GM10266 (cell line): ENCODE measurements at regions not wholly inside any gene's neighbourhood (a gene's known extent, or its start where the extent isn't known, plus 50 kb on each side); places are given as distances from the start of the nearest gene placed in this dataset.

Experiments used
- DNase-seq: peaks from one replicate; pipeline ENCODE4 v3.0.0; 2012; ENCODE audit errors: extremely low spot score
- TF ChIP-seq, protein P1 (sequence below): IDR thresholded peaks from 2 replicates; pipeline ENCODE4 v1.5.1; 2012; ENCODE audit warnings: mild to moderate bottlenecking, low read depth; ENCODE audit not compliant: control insufficient read depth, insufficient read depth; ENCODE audit errors: missing control alignments

DNA sequence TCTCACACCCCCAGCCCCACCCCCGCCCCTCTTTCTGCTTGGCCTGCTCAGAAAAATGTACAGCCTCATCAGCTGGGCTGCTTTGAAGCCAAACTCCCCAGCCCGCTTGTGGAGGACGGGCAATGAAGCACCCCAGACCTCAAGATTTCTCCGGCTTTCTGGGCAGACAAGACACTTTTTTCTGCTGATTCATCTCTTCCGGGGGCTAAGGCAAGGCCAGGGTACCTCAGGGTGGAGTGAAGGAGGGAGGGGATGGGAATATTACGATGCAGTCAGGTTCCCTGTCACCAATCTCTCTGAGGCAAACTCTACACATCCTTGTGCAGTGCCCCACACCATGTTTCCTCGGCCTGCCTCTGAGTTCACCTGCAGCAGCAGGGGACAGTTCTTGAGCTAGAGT lies 66.9 kb upstream of the ATP6AP2 start:
- no peak for DNase-seq
- TF ChIP-seq, protein P1, sequence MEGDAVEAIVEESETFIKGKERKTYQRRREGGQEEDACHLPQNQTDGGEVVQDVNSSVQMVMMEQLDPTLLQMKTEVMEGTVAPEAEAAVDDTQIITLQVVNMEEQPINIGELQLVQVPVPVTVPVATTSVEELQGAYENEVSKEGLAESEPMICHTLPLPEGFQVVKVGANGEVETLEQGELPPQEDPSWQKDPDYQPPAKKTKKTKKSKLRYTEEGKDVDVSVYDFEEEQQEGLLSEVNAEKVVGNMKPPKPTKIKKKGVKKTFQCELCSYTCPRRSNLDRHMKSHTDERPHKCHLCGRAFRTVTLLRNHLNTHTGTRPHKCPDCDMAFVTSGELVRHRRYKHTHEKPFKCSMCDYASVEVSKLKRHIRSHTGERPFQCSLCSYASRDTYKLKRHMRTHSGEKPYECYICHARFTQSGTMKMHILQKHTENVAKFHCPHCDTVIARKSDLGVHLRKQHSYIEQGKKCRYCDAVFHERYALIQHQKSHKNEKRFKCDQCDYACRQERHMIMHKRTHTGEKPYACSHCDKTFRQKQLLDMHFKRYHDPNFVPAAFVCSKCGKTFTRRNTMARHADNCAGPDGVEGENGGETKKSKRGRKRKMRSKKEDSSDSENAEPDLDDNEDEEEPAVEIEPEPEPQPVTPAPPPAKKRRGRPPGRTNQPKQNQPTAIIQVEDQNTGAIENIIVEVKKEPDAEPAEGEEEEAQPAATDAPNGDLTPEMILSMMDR = no peak

DNA sequence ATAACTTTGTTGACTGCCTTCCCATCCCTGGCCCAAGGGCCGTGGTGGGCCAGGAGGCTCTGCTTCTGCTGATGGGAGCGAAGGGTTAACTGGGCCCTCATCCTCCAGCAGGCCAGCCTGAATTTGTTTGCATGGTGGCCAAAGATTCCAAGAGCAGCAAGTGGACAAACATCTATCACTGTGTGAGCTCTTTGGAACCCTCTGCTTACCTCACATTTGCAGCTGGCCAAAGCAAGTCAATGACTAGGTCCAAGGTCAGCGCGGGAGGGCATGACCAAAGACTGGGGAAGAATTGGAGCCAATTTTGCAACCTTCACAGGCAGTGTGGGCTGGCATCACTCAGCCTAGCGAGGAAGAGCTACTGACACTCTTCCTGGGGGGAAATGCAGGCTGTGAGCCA lies 67.8 kb upstream of the ATP6AP2 start:
- no peak for DNase-seq
- TF ChIP-seq, protein P1 = no peak

DNA sequence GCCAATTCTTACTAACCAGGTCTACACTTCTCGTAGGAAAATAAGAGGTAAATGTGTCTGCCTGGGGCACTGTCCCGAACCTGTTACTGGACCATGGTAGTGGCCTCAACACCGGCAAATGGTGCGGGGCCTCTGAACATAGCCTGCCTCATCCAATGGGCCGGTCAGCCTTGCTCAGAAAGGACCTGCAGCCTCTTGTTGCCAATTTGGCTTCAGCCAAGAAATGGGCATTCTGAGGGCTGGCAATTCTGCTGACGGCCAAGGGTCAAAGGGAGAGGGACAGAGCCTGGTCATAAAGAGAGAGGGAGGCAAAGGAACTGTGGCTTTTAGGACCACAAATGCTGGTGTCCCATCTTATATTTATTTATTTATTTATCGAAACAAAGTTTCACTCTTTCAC lies 69.5 kb upstream of the ATP6AP2 start:
- DNase-seq = no peak
- TF ChIP-seq, protein P1 = no peak

DNA sequence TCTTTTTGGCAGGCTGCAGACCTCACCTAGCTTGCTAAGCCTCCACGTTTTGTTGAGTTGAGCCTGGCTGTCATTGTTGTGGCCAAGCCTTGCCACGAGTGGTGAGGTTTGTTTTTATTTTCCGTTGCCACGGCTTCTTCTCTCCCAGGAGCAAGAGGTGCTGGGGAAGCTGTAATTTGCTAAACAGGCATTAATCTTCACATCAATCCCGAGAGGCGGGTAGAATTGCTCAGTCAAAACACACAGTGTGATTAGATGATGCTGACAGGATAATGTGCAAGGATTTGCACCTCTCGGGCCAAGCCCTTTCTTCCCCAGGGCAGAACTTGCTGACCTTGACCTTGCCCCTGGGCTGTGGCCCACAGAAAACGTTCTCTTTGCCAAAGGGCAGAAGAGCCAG lies 72.2 kb upstream of the ATP6AP2 start:
- DNase-seq = no peak
- TF ChIP-seq, protein P1 = no peak

DNA sequence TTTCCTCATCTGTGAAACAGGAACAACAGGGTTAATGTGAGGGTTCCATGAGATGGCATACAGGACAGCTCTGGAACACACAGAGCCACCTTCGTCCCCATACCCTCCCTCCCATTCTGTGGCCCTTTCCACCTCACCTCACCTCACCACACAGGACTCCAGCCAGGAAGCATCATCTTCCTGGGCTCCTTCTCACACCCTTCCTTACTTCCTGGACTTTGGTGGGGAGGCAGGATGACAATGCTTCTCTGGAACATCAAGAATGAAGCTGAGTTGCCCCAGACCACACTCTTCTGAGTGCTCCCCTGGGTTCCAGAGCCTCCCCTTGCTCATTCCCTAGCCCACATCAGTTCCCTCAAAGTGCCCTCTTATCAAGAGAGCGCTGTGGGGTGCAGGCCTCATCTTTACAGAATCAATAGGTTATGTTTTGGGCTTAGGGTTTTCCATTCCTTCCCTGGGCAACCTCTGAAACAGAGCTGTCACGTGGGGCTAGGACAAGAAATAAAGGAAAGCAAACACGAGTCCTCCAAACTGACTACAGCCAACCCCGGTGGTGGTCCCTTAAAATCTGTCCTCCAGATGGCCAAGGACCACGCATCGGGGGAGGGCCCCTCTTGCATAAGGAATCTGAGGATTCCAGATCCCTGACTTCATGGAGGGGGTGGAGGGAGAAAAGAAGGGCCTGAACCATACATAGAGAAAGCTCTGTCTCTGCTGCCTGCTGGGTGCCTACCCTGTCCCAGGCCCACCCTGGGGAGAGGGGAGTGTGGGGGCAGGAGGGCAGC lies 74.4 kb upstream of the ATP6AP2 start:
- DNase-seq = no peak
- TF ChIP-seq, protein P1 = no peak

DNA sequence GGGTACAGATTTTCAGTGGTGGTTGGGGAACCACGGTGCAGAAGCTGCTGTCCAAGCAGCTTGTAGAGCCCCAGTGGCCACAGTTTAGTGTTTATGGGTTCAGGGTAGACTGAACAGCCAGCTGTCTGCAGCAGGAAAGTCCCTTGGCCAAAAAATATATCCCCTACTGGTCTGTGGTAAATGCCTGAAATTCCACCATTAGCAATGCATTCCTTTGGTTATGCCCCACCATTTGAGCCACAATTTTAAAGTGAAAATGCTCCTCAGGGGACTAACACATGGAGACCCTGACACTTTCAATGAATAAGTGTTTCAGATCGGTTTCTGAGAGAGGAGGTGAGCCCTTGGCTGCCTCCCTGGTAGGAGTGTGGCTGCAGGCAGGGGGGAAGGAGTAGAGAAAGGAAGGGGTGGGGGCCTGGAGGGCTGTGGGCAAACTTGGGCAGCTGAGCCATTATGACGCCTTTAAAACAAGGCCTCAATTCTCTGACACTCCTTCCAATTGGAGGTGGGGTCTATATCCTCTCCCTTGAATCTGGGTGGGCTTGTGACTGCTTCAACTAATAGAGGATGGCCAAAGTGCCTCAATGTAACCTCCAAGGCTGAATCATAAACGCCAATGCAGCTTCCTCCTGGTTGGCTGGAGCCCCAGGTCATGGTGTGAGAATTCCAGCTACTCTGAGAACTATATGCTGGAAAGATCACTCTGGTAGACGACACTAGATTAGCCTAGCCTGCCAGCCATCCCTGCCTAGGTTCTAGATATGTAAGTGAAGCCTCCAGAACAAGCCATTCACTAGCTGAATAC lies 75.8 kb upstream of the ATP6AP2 start:
- DNase-seq = no peak
- TF ChIP-seq, protein P1 = no peak

DNA sequence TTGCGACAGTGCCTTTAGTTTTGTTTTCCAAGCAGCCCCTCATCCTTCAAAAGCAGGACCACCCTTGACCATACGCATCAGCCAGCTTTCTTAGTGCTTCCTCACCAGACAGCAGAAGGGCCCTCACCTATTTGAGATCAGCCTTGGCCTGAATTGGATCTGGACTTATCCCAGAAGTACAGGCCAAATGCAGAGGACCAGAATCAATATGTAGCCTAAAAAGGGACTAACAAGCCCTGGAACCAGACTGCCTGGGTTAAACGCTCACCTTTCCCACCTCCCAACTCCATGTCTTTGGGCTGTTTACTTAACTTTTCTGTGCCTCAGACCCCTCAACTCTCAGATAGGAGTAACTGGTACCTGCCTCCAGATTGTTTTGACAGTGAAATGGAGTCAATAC lies 77.7 kb upstream of the ATP6AP2 start:
- DNase-seq = no peak
- TF ChIP-seq, protein P1 = no peak
